ENCODE measurements at regions not wholly inside any gene's neighbourhood (a gene's known extent, or its start where the extent isn't known, plus 50 kb on each side); places are given as distances from the start of the nearest gene placed in this dataset.

- H3K4me1 ChIP-seq (ENCODE audit: insufficient read depth, low read length), result no peaks in the 10 kb centered on the region
- no TSS peak for BruUV-seq (replicated peaks)
- TF ChIP-seq CTCF (conservative IDR thresholded peaks at IDR 0.05; ENCODE audit: low read depth, low read length) (no peak), EZH2 (IDR thresholded peaks at IDR 0.05; ENCODE audit: low read length, unreplicated experiment) (no peak), EZH2phosphoT487 (IDR thresholded peaks at IDR 0.05; ENCODE audit: borderline replicate concordance, low read length) (no peak)
- ChIA-PET POLR2A (ENCODE audit: unreplicated experiment) (no interaction called here), CTCF (no interaction called here)
- no peak for DNase-seq
- H3K36me3 ChIP-seq (ENCODE audit: low read depth, low read length), result no peaks in the 10 kb centered on the region
- no peak for ATAC-seq
- H3K27me3 ChIP-seq (ENCODE audit: low read length), result no peaks in the 10 kb centered on the region
- intact Hi-C loops (cut with micrococcal nuclease), result no loop called here
- no peak overlapping the region for H3K27ac ChIP-seq (ENCODE audit: low read length)
- no peaks in the 10 kb centered on the region for H3K9me2 ChIP-seq (replicated peaks; ENCODE audit: low read length)
- H3K4me3 ChIP-seq (ENCODE audit: low read length), result no peak overlapping the region
- H3K4me2 ChIP-seq (ENCODE audit: low read length), result no peak overlapping the region
- no peak overlapping the region for H3K9ac ChIP-seq (ENCODE audit: low read length)
- 0 out of 2 replicates have a peak, but pooled peaks cover 5% of the 10 kb centered on the region for H3K9me3 ChIP-seq (ENCODE audit: low read length)
- H2AFZ ChIP-seq (ENCODE audit: low read length), result no peak overlapping the region
- H4K20me1 ChIP-seq (ENCODE audit: low read length), result no peaks in the 10 kb centered on the region
- H3K79me2 ChIP-seq (ENCODE audit: low read length), result no peaks in the 10 kb centered on the region
- no peaks in the 10 kb centered on the region for H3F3A ChIP-seq (ENCODE audit: low read length, unreplicated experiment)
Measured at GRCh38 chr14:25521616-25522015, 471.7 kb upstream of the STXBP6 start.

GRCh38 chr14:25520821-25521220, 470.9 kb upstream of the STXBP6 start:
- Histone ChIP-seq H3K4me2 (ENCODE audit: low read length) (no peak overlapping the region), H3K4me1 (ENCODE audit: insufficient read depth, low read length) (no peaks in the 10 kb centered on the region), H4K20me1 (ENCODE audit: low read length) (no peaks in the 10 kb centered on the region), H2AFZ (ENCODE audit: low read length) (no peak overlapping the region), H3K9me3 (ENCODE audit: low read length) (no peaks in the 10 kb centered on the region), H3K79me2 (ENCODE audit: low read length) (no peaks in the 10 kb centered on the region), H3K36me3 (ENCODE audit: low read depth, low read length) (no peaks in the 10 kb centered on the region), H3K27ac (ENCODE audit: low read length) (no peak overlapping the region), H3K27me3 (ENCODE audit: low read length) (no peaks in the 10 kb centered on the region), H3K4me3 (ENCODE audit: low read length) (no peak overlapping the region), H3F3A (ENCODE audit: low read length, unreplicated experiment) (no peaks in the 10 kb centered on the region), H3K9me2 (replicated peaks; ENCODE audit: low read length) (no peaks in the 10 kb centered on the region), H3K9ac (ENCODE audit: low read length) (no peak overlapping the region)
- CTCF ChIA-PET, result no interaction called here
- intact Hi-C loops (cut with micrococcal nuclease), result no loop called here
- BruUV-seq (replicated peaks), result no TSS peak
- TF ChIP-seq EZH2phosphoT487 (IDR thresholded peaks at IDR 0.05; ENCODE audit: borderline replicate concordance, low read length) (no peak), CTCF (conservative IDR thresholded peaks at IDR 0.05; ENCODE audit: low read depth, low read length) (no peak), EZH2 (IDR thresholded peaks at IDR 0.05; ENCODE audit: low read length, unreplicated experiment) (no peak)
- no peak for ATAC-seq
- POLR2A ChIA-PET (ENCODE audit: unreplicated experiment), result no interaction called here
- no peak for DNase-seq

GRCh38 chr14:25518364-25518763, 468.4 kb upstream of the STXBP6 start:
- Histone ChIP-seq H3K27ac (ENCODE audit: low read length) (no peak overlapping the region), H3K36me3 (ENCODE audit: low read depth, low read length) (no peaks in the 10 kb centered on the region), H3K4me1 (ENCODE audit: insufficient read depth, low read length) (no peaks in the 10 kb centered on the region), H3K27me3 (ENCODE audit: low read length) (no peaks in the 10 kb centered on the region), H3F3A (ENCODE audit: low read length, unreplicated experiment) (no peaks in the 10 kb centered on the region), H3K9me3 (ENCODE audit: low read length) (0 out of 2 replicates have a peak, but pooled peaks cover 2% of the 10 kb centered on the region), H2AFZ (ENCODE audit: low read length) (no peak overlapping the region), H4K20me1 (ENCODE audit: low read length) (no peaks in the 10 kb centered on the region), H3K9ac (ENCODE audit: low read length) (no peak overlapping the region), H3K4me3 (ENCODE audit: low read length) (no peak overlapping the region), H3K9me2 (replicated peaks; ENCODE audit: low read length) (no peaks in the 10 kb centered on the region), H3K79me2 (ENCODE audit: low read length) (no peaks in the 10 kb centered on the region), H3K4me2 (ENCODE audit: low read length) (no peak overlapping the region)
- ChIA-PET POLR2A (ENCODE audit: unreplicated experiment) (no interaction called here), CTCF (no interaction called here)
- ATAC-seq (no peak), DNase-seq (no peak)
- intact Hi-C loops (cut with micrococcal nuclease), result no loop called here
- BruUV-seq (replicated peaks), result no TSS peak
- TF ChIP-seq EZH2phosphoT487 (IDR thresholded peaks at IDR 0.05; ENCODE audit: borderline replicate concordance, low read length), result no peak
- no peak for TF ChIP-seq CTCF (conservative IDR thresholded peaks at IDR 0.05; ENCODE audit: low read depth, low read length)
- TF ChIP-seq EZH2 (IDR thresholded peaks at IDR 0.05; ENCODE audit: low read length, unreplicated experiment), result no peak

All from PC-3 (cell line).